CD14-positive monocyte (primary cell): ENCODE measurements at regions not wholly inside any gene's neighbourhood (a gene's known extent, or its start where the extent isn't known, plus 50 kb on each side); places are given as distances from the start of the nearest gene placed in this dataset.

ENCODE experiments used
- DNase-seq, 3 donors: peaks; one replicate each; pipeline ENCODE4 v3.0.0-alpha.2; 2011 to 2022
- H2AFZ ChIP-seq: 2 replicates; pipeline ENCODE4 v1.6.0; 2012; ENCODE audit warnings: mild to moderate bottlenecking, low read depth, low read length, inconsistent platforms; ENCODE audit not compliant: insufficient read depth, poor library complexity, severe bottlenecking
- H3K27ac ChIP-seq, 2 donors: 1 replicate in 1 of 2; 2 replicates in 1 of 2; pipeline ENCODE4 v1.5.1; 2012 to 2013; ENCODE audit warnings: low read length in 2 of 2, control low read depth in 1 of 2, inconsistent platforms in 1 of 2, low read depth in 1 of 2, mild to moderate bottlenecking in 1 of 2
- H3K27me3 ChIP-seq, 2 donors: one replicate each; pipeline versions ENCODE4 v1.6.0 to v1.6.1; 2011 to 2013; ENCODE audit warnings: low read length in 2 of 2; ENCODE audit not compliant: control insufficient read depth in 2 of 2, insufficient read depth in 2 of 2
- H3K36me3 ChIP-seq, 2 donors: replicated peaks in 1 of 2; 1 replicate in 1 of 2; 2 replicates in 1 of 2; pipeline versions ENCODE4 v1.5.1 to v1.6.1; 2012 to 2013; ENCODE audit warnings: low read length in 2 of 2, control low read depth in 1 of 2, inconsistent platforms in 1 of 2, mild to moderate bottlenecking in 1 of 2; ENCODE audit not compliant: insufficient read depth in 2 of 2, control insufficient read depth in 1 of 2
- H3K4me1 ChIP-seq, 2 donors: 1 replicate in 1 of 2; 2 replicates in 1 of 2; pipeline versions ENCODE4 v1.5.1 to v1.6.1; 2012 to 2013; ENCODE audit warnings: low read length in 2 of 2, control low read depth in 1 of 2, inconsistent platforms in 1 of 2, mild to moderate bottlenecking in 1 of 2, moderate library complexity in 1 of 2; ENCODE audit not compliant: insufficient read depth in 2 of 2, control insufficient read depth in 1 of 2
- H3K4me2 ChIP-seq: replicated peaks from 2 replicates; pipeline ENCODE3; 2012; ENCODE audit warnings: low read length, moderate library complexity, mild to moderate bottlenecking; ENCODE audit not compliant: poor library complexity, severe bottlenecking; ENCODE audit errors: extremely low read depth
- H3K4me3 ChIP-seq, 3 experiments: fragments of 200-600 bp in 1 of 3; sonication (generic) in 1 of 3; replicated peaks in 1 of 3; 1 replicate in 2 of 3; 2 replicates in 1 of 3; pipeline ENCODE4 v1.5.1; 2011 to 2013; ENCODE audit warnings: low read length in 3 of 3, mild to moderate bottlenecking in 3 of 3, control low read depth in 2 of 3, low read depth in 2 of 3, inconsistent platforms in 1 of 3, moderate library complexity in 1 of 3
- H3K79me2 ChIP-seq: 2 replicates; pipeline ENCODE4 v1.6.0; 2012; ENCODE audit warnings: mild to moderate bottlenecking, control low read depth, inconsistent platforms, low read length, moderate library complexity; ENCODE audit not compliant: insufficient read depth
- H3K9ac ChIP-seq: 2 replicates; pipeline ENCODE4 v1.6.0; 2017; ENCODE audit warnings: low read length, mild to moderate bottlenecking; ENCODE audit not compliant: insufficient read depth, poor library complexity, severe bottlenecking
- H3K9me3 ChIP-seq, 2 donors: replicated peaks in 1 of 2; 1 replicate in 1 of 2; 2 replicates in 1 of 2; pipeline versions ENCODE4 v1.5.1 to v1.6.1; 2012 to 2013; ENCODE audit warnings: low read length in 2 of 2, control low read depth in 1 of 2; ENCODE audit not compliant: control insufficient read depth in 1 of 2, insufficient read depth in 1 of 2
- H4K20me1 ChIP-seq: 2 replicates; pipeline ENCODE4 v1.6.0; 2012; ENCODE audit warnings: mild to moderate bottlenecking, low read length, control low read depth, moderate library complexity; ENCODE audit not compliant: insufficient read depth
- H3K27ac Mint-ChIP-seq, 7 donors: one replicate each; pipeline ENCODE4 v1.8.0; 2020; ENCODE audit warnings: mild to moderate bottlenecking in 7 of 7, mixed read lengths in 7 of 7, moderate library complexity in 6 of 7, inconsistent platforms in 2 of 7
- H3K27me3 Mint-ChIP-seq, 3 donors: one replicate each; pipeline ENCODE4 v1.8.0; 2021 to 2022; ENCODE audit warnings: low read depth in 3 of 3, mild to moderate bottlenecking in 3 of 3, mixed read lengths in 3 of 3, moderate library complexity in 3 of 3, inconsistent platforms in 1 of 3
- H3K36me3 Mint-ChIP-seq, 2 donors: one replicate each; pipeline ENCODE4 v1.8.0; 2020; ENCODE audit warnings: mixed read lengths in 2 of 2, inconsistent platforms in 1 of 2, mild to moderate bottlenecking in 1 of 2
- H3K4me1 Mint-ChIP-seq: one replicate; pipeline ENCODE4 v1.8.0; 2020; ENCODE audit warnings: mild to moderate bottlenecking, mixed read lengths
- H3K4me3 Mint-ChIP-seq, 2 donors: one replicate each; pipeline ENCODE4 v1.8.0; 2020; ENCODE audit warnings: mild to moderate bottlenecking in 2 of 2, mixed read lengths in 2 of 2, moderate library complexity in 1 of 2
- H3K9me3 Mint-ChIP-seq, 7 donors: one replicate each; pipeline ENCODE4 v1.8.0; 2020 to 2022; ENCODE audit warnings: mixed read lengths in 7 of 7, mild to moderate bottlenecking in 6 of 7, moderate library complexity in 6 of 7, inconsistent platforms in 2 of 7
- CTCF ChIP-seq: fragments of 200-600 bp; IDR thresholded peaks from one replicate; pipeline ENCODE4 v1.8.0; 2022; ENCODE audit warnings: antibody characterized with exemption, mild to moderate bottlenecking
- WGBS: methylation state at CpG from one replicate; pipeline ENCODE4 v1.1.5; 2013; ENCODE audit warnings: missing lambda C conversion rate; ENCODE audit not compliant: insufficient coverage; 5-methylcytosine and 5-hydroxymethylcytosine counted together
- intact Hi-C, 2 donors: fragments of 100-400 bp; cut with micrococcal nuclease; formaldehyde crosslinking; loops; one replicate each; pipeline versions ENCODE4 v1.15.0 to v1.15.1; 2023

GRCh38 chr13:111882351-111882750 is 184.6 kb upstream of the SOX1 start:
- H3K4me3 Mint-ChIP-seq: no peak overlapping the region
- no peaks in the 10 kb centered on the region for H3K4me1 Mint-ChIP-seq
- intact Hi-C loops: no loop called here
- no peaks in the 10 kb centered on the region for H3K36me3 Mint-ChIP-seq
- no peak overlapping the region for H3K27ac Mint-ChIP-seq
- Histone ChIP-seq H3K4me2 (no peak overlapping the region), H3K27me3 (no peaks in the 10 kb centered on the region), H3K27ac (no peak overlapping the region), H3K9ac (no peak overlapping the region), H3K4me3 (no peak overlapping the region), H2AFZ (no peak overlapping the region), H3K4me1 (no peaks in the 10 kb centered on the region), H3K36me3 (no peaks in the 10 kb centered on the region), H4K20me1 (no peaks in the 10 kb centered on the region), H3K79me2 (no peaks in the 10 kb centered on the region), H3K9me3 (peaks cover 0 to 3% of the 10 kb centered on the region in 2 donors)
- no peak for DNase-seq
- no peak for TF ChIP-seq CTCF
- H3K27me3 Mint-ChIP-seq: peaks cover 0 to 3% (median 2%) of the 10 kb centered on the region in 3 donors
- H3K9me3 Mint-ChIP-seq: peaks cover 0 to 18% (median 4%) of the 10 kb centered on the region in 7 donors
- WGBS: 61% methylated on average over 4 of the region's 6 CpGs

- Mint-ChIP-seq H3K36me3 (no peaks in the 10 kb centered on the region), H3K4me3 (no peak overlapping the region), H3K9me3 (peaks cover 0 to 18% (median 4%) of the 10 kb centered on the region in 7 donors), H3K4me1 (no peaks in the 10 kb centered on the region), H3K27ac (no peak overlapping the region), H3K27me3 (peaks cover 0 to 3% (median 2%) of the 10 kb centered on the region in 3 donors)
- H3K9ac ChIP-seq: no peak overlapping the region
- no peaks in the 10 kb centered on the region for H3K36me3 ChIP-seq
- H2AFZ ChIP-seq: no peak overlapping the region
- 78% methylated on average over 11 of the region's 17 CpGs for WGBS
- peaks cover 0 to 3% of the 10 kb centered on the region in 2 donors for H3K9me3 ChIP-seq
- H3K4me3 ChIP-seq: no peak overlapping the region
- H3K27me3 ChIP-seq: no peaks in the 10 kb centered on the region
- DNase-seq: no peak
- TF ChIP-seq CTCF: no peak
- intact Hi-C loops: no loop called here
- H4K20me1 ChIP-seq: no peaks in the 10 kb centered on the region
- no peak overlapping the region for H3K27ac ChIP-seq
- no peaks in the 10 kb centered on the region for H3K79me2 ChIP-seq
- no peak overlapping the region for H3K4me2 ChIP-seq
- H3K4me1 ChIP-seq: no peaks in the 10 kb centered on the region
These were observed 183.2 kb upstream of the SOX1 start for GRCh38 chr13:111883571-111884343.
